OCI-LY3 (cell line): ENCODE measurements at regions not wholly inside any gene's neighbourhood (a gene's known extent, or its start where the extent isn't known, plus 50 kb on each side); places are given as distances from the start of the nearest gene placed in this dataset.

Experiments used
- H2AFZ ChIP-seq: fragments of 200-600, 300-600 bp; shearing (Covaris generic); 2 replicates; pipeline ENCODE4 v1.6.0; 2014; ENCODE audit warnings: antibody characterized with exemption, low read depth, low read length
- H3K27ac ChIP-seq: fragments of 200-600, 300-600 bp; sonication (generic); 2 replicates; pipeline ENCODE4 v1.5.1; 2014; ENCODE audit warnings: mild to moderate bottlenecking, low read length, moderate library complexity, mixed read lengths
- H3K27me3 ChIP-seq: fragments of 200-600, 300-600 bp; sonication (generic); 2 replicates; pipeline ENCODE4 v1.6.1; 2014; ENCODE audit warnings: low read depth, low read length, mixed read lengths
- H3K36me3 ChIP-seq: fragments of 200-600, 300-600 bp; sonication (generic); replicated peaks from 2 replicates; pipeline ENCODE3; 2014; ENCODE audit warnings: low read depth, low read length, mixed read lengths
- H3K4me1 ChIP-seq: fragments of 300-600, 200-600 bp; sonication (generic); 2 replicates; pipeline ENCODE4 v1.6.1; 2014; ENCODE audit warnings: low read length, mixed read lengths
- H3K4me2 ChIP-seq: fragments of 200-600, 300-600 bp; sonication (generic); 2 replicates; pipeline ENCODE4 v1.6.1; 2014; ENCODE audit warnings: low read length, mixed read lengths
- H3K4me3 ChIP-seq: fragments of 300-600, 200-600 bp; sonication (generic); 2 replicates; pipeline ENCODE4 v1.5.1; 2014; ENCODE audit warnings: antibody characterized with exemption, mild to moderate bottlenecking, low read length, moderate library complexity
- H3K79me2 ChIP-seq: fragments of 300-600, 200-600 bp; shearing (Covaris generic); 2 replicates; pipeline ENCODE4 v1.6.1; 2014; ENCODE audit warnings: mild to moderate bottlenecking, low read length, mixed read lengths
- H3K9ac ChIP-seq: fragments of 300-600, 200-600 bp; shearing (Covaris generic); 2 replicates; pipeline ENCODE4 v1.6.0; 2014; ENCODE audit warnings: mild to moderate bottlenecking, low read length, moderate library complexity
- H3K9me3 ChIP-seq: fragments of 200-600, 300-600 bp; shearing (Covaris generic); 2 replicates; pipeline ENCODE4 v1.6.1; 2014; ENCODE audit warnings: low read length, mixed read lengths; ENCODE audit not compliant: insufficient read depth
- H4K20me1 ChIP-seq: fragments of 200-600, 300-600 bp; sonication (generic); 2 replicates; pipeline ENCODE4 v1.6.1; 2016; ENCODE audit warnings: low read length, mixed read lengths; ENCODE audit not compliant: insufficient read depth
- EZH2phosphoT487 ChIP-seq: fragments of 200-600 bp; shearing (Covaris generic); IDR thresholded peaks from 2 replicates; pipeline ENCODE4 v1.6.1; 2018; ENCODE audit warnings: antibody characterized with exemption, mixed run types, low read depth
- TF ChIP-seq, protein P1 (sequence below): fragments of 200-600, 300-600 bp; sonication (generic); IDR thresholded peaks from 2 replicates; pipeline ENCODE4 v1.5.1; 2014; ENCODE audit warnings: antibody characterized with exemption, low read length, low read depth

DNA sequence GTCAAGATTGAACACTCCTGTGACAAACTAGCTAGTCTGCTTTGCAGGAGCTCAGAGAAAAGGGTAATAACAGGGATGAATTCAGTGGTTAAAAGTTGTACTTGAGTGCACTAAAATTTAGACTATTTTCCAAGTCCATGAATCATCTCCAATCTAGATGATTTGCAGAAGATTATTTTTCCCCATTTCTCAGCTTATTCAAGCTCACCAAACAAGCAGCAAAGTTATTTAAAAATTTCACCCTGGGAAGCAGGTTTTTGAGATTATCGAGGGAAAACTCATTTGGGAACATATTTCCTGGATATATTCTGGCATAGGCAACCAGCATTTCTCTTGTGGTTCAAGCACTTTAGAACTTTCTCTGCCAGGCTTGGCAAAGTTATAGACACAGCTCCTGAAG, 311.4 kb downstream of the TLE1 start:
- Histone ChIP-seq H3K36me3 (no peaks in the 10 kb centered on the region), H3K4me2 (no peak overlapping the region), H3K27me3 (no peaks in the 10 kb centered on the region), H2AFZ (no peak overlapping the region), H3K9ac (no peak overlapping the region), H3K4me1 (peaks cover 12% of the 10 kb centered on the region), H3K79me2 (no peaks in the 10 kb centered on the region), H3K27ac (no peak overlapping the region), H4K20me1 (no peaks in the 10 kb centered on the region), H3K9me3 (no peaks in the 10 kb centered on the region), H3K4me3 (no peak overlapping the region)
- TF ChIP-seq EZH2phosphoT487 = no peak
- TF ChIP-seq, protein P1, sequence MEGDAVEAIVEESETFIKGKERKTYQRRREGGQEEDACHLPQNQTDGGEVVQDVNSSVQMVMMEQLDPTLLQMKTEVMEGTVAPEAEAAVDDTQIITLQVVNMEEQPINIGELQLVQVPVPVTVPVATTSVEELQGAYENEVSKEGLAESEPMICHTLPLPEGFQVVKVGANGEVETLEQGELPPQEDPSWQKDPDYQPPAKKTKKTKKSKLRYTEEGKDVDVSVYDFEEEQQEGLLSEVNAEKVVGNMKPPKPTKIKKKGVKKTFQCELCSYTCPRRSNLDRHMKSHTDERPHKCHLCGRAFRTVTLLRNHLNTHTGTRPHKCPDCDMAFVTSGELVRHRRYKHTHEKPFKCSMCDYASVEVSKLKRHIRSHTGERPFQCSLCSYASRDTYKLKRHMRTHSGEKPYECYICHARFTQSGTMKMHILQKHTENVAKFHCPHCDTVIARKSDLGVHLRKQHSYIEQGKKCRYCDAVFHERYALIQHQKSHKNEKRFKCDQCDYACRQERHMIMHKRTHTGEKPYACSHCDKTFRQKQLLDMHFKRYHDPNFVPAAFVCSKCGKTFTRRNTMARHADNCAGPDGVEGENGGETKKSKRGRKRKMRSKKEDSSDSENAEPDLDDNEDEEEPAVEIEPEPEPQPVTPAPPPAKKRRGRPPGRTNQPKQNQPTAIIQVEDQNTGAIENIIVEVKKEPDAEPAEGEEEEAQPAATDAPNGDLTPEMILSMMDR = no peak

DNA sequence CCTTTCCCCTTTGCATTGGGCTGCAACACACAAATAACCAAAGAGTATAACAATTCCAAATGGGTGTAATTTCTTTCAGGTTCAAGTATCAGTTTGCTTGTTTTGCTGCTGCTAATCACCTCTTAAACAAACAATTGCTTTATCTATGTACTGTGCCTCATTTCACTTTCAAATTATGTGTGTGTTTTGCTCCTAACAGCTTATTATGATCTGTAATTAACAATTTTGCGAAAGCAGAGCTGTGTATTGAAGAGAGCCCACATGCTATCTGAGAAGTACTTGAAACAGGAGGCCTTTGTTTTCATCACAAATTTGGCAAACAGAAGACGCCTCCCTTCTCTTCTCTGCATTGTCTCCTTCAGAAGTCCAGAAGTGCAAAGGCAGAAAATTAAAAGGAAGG, 312.0 kb downstream of the TLE1 start:
- peaks cover 12% of the 10 kb centered on the region for H3K4me1 ChIP-seq

GRCh38 chr9:81375187-81376100, 313.9 kb downstream of the TLE1 start:
- no peaks in the 10 kb centered on the region for H4K20me1 ChIP-seq
- H3K27me3 ChIP-seq = no peaks in the 10 kb centered on the region
- no peak overlapping the region for H3K4me2 ChIP-seq
- H3K9ac ChIP-seq = no peak overlapping the region
- H3K4me3 ChIP-seq = no peak overlapping the region
- H3K9me3 ChIP-seq = no peaks in the 10 kb centered on the region
- H3K36me3 ChIP-seq = no peaks in the 10 kb centered on the region
- H3K27ac ChIP-seq = no peak overlapping the region
- H3K4me1 ChIP-seq = peaks cover 12% of the 10 kb centered on the region
- no peak for TF ChIP-seq EZH2phosphoT487
- TF ChIP-seq, protein P1 = no peak
- H2AFZ ChIP-seq = no peak overlapping the region
- no peaks in the 10 kb centered on the region for H3K79me2 ChIP-seq

More for the DNA sequence above, 312.0 kb downstream of the TLE1 start:
- no peak overlapping the region for H3K4me2 ChIP-seq
- no peaks in the 10 kb centered on the region for H3K36me3 ChIP-seq
- no peak overlapping the region for H3K27ac ChIP-seq
- H3K27me3 ChIP-seq = no peaks in the 10 kb centered on the region
- H4K20me1 ChIP-seq = no peaks in the 10 kb centered on the region
- no peaks in the 10 kb centered on the region for H3K79me2 ChIP-seq
- TF ChIP-seq EZH2phosphoT487 = no peak
- TF ChIP-seq, protein P1 = no peak
- H3K9me3 ChIP-seq = no peaks in the 10 kb centered on the region
- no peak overlapping the region for H3K4me3 ChIP-seq
- no peak overlapping the region for H2AFZ ChIP-seq
- H3K9ac ChIP-seq = no peak overlapping the region

DNA sequence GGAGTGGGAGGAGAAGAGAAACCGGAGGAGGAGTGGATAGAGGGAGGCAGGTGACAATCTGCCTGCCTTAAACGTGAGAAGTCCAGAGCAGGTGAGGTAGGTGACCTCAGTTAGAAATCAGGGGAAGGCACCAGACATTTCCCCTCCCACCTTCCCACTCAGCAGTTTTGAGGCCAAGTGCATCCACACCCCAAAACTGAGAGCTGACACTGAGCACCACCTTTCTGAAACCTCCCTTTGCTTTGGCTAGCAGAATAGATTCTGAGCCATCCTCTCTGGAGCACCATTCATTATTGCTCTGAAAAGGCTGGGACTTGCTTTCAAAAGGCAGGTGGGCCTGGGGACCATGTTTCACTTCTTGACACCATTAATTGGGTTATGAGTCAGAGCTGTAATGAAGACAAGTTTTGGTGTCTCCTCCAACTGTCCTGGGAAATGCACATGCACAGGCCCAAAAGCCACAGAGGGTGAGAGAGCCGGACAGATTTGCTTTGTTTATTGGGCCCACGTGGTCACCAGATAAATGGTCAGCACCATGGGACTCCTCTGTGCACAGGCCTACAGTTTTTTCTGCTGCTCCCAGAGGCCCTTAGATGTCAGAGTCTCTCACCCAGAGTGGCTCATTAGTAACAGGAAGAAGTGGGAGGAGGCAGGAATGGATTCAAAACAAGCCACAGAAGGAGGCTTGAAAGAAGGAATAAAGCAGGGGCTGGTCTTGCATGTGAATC, 314.7 kb downstream of the TLE1 start:
- Histone ChIP-seq H3K4me1 (peaks cover 12% of the 10 kb centered on the region), H3K27me3 (no peaks in the 10 kb centered on the region), H3K79me2 (no peaks in the 10 kb centered on the region), H3K4me3 (no peak overlapping the region), H4K20me1 (no peaks in the 10 kb centered on the region), H3K36me3 (no peaks in the 10 kb centered on the region), H2AFZ (no peak overlapping the region), H3K27ac (no peak overlapping the region), H3K9ac (no peak overlapping the region), H3K4me2 (peak overlapping the region; percentile 21), H3K9me3 (no peaks in the 10 kb centered on the region)
- TF ChIP-seq EZH2phosphoT487 = no peak
- TF ChIP-seq, protein P1 = no peak
